T-helper 17 cell (primary cell): ENCODE measurements at regions not wholly inside any gene's neighbourhood (a gene's known extent, or its start where the extent isn't known, plus 50 kb on each side); places are given as distances from the start of the nearest gene placed in this dataset.
"Not testable (repeated sequence)": the region's sequence is repeated elsewhere in the genome, so short reads cannot be mapped to it uniquely, and the experiment has no call there.

ENCODE experiments used
- ATAC-seq: fragments of 150-1000 bp; cut with Tn5 transposase; 2 replicates; pipeline ENCODE4 v1.10.0; 2021; ENCODE audit warnings: mild to moderate bottlenecking, moderate library complexity
- DNase-seq, 3 donors: peaks; one replicate each; pipeline versions ENCODE4 v3.0.0 to v3.0.0-alpha.2; 2020 to 2021
- H3K9me3 ChIP-seq: one replicate; pipeline ENCODE4 v1.7.0; 2013; ENCODE audit warnings: low read length, mild to moderate bottlenecking; ENCODE audit not compliant: control insufficient read depth, poor library complexity, severe bottlenecking
- H3K27ac Mint-ChIP-seq: one replicate; pipeline ENCODE4 v1.8.0; 2022; ENCODE audit warnings: mild to moderate bottlenecking, moderate library complexity, mixed read lengths
- H3K27me3 Mint-ChIP-seq: one replicate; pipeline ENCODE4 v1.8.0; 2022; ENCODE audit warnings: mixed read lengths
- H3K36me3 Mint-ChIP-seq: one replicate; pipeline ENCODE4 v1.8.0; 2022; ENCODE audit warnings: low read depth, mixed read lengths
- H3K4me1 Mint-ChIP-seq: one replicate; pipeline ENCODE4 v1.8.0; 2022; ENCODE audit warnings: mild to moderate bottlenecking, mixed read lengths
- H3K4me3 Mint-ChIP-seq: one replicate; pipeline ENCODE4 v1.8.0; 2022; ENCODE audit warnings: mild to moderate bottlenecking, moderate library complexity, mixed read lengths

- Mint-ChIP-seq H3K27ac (no peak overlapping the region), H3K27me3 (no peaks in the 10 kb centered on the region), H3K36me3 (no peaks in the 10 kb centered on the region), H3K4me3 (no peak overlapping the region), H3K4me1 (no peaks in the 10 kb centered on the region)
- ATAC-seq (no peak), DNase-seq (no peak)
- H3K9me3 ChIP-seq = no peaks in the 10 kb centered on the region
These were observed 749.2 kb downstream of the ADCYAP1 start for GRCh38 chr18:1653873-1654272.

DNA sequence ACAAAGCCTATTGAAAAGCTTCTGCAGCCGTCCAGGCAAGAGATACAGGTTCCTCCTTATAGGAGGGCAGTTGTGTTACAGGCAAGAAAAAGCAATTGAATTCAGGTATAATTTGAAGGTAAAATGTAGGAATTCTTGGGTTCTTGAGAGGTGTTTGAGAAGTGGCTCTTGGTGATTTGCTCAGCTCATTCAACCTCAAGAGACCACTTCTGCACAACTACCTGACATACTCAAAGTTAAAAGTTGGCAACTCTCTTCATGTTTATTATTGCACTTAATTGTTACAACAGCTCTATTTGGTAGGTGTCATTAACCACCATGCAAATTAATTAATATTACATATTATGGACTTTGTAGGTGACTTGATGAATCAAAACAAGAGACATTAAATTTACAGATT, 753.2 kb downstream of the ADCYAP1 start:
- H3K36me3 Mint-ChIP-seq = no peaks in the 10 kb centered on the region
- H3K27ac Mint-ChIP-seq = no peak overlapping the region
- no peaks in the 10 kb centered on the region for H3K4me1 Mint-ChIP-seq
- H3K9me3 ChIP-seq = no peaks in the 10 kb centered on the region
- DNase-seq (no peak), ATAC-seq (no peak)
- no peak overlapping the region for H3K4me3 Mint-ChIP-seq
- no peaks in the 10 kb centered on the region for H3K27me3 Mint-ChIP-seq

DNA sequence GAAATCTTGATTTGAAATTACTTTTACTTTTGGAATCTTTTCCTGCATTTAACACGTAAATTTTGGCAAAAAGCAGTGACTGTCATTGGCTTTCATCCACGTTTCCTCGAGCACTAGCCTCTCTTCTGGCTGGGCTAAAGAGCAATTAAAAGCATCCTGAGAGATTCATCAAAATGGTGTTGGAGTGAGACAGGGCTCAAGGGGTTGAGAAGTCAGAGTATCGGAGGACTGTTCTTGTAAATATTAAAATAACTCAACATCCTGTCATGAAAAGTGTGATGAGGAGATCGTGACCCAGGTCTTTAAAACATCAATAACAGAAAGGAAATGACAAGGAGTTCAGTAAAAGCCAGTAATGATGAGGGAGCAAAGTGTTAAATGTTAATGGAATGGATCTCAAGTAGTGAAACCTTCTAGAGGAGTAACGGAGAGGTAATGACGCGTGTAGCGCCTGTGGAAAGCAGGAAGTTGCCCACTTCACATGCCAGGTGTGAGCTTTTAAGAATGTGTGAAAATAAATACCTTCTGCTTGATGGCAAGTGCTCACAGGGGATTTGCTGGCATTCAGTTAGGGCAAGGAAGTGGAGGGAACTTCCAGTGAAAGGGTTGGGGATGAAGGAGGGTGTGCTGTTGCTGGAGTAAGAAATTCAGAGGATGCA, 754.4 kb downstream of the ADCYAP1 start:
- Mint-ChIP-seq H3K36me3 (no peaks in the 10 kb centered on the region), H3K4me3 (no peak overlapping the region), H3K4me1 (no peaks in the 10 kb centered on the region), H3K27ac (no peak overlapping the region), H3K27me3 (no peaks in the 10 kb centered on the region)
- no peak for DNase-seq
- ATAC-seq = no peak
- no peaks in the 10 kb centered on the region for H3K9me3 ChIP-seq

GRCh38 chr18:1663879-1664705, 759.4 kb downstream of the ADCYAP1 start:
- H3K36me3 Mint-ChIP-seq = no peaks in the 10 kb centered on the region

GRCh38 chr18:1665079-1665478, 760.4 kb downstream of the ADCYAP1 start:
- no peaks in the 10 kb centered on the region for H3K4me1 Mint-ChIP-seq
- DNase-seq (no peak), ATAC-seq (no peak)
- no peaks in the 10 kb centered on the region for H3K27me3 Mint-ChIP-seq
- no peak overlapping the region for H3K27ac Mint-ChIP-seq
- H3K9me3 ChIP-seq = no peaks in the 10 kb centered on the region
- no peak overlapping the region for H3K4me3 Mint-ChIP-seq
- H3K36me3 Mint-ChIP-seq = no peaks in the 10 kb centered on the region

More at GRCh38 chr18:1663879-1664705, 759.4 kb downstream of the ADCYAP1 start:
- Mint-ChIP-seq H3K27ac (no peak overlapping the region), H3K27me3 (no peaks in the 10 kb centered on the region), H3K4me1 (no peaks in the 10 kb centered on the region), H3K4me3 (no peak overlapping the region)
- H3K9me3 ChIP-seq = no peaks in the 10 kb centered on the region
- DNase-seq (no peak), ATAC-seq (no peak)

- peaks cover 3% of the 10 kb centered on the region for H3K9me3 ChIP-seq
- H3K27ac Mint-ChIP-seq = no peak overlapping the region
- H3K4me1 Mint-ChIP-seq = no peaks in the 10 kb centered on the region
- DNase-seq = no peak
- no peaks in the 10 kb centered on the region for H3K27me3 Mint-ChIP-seq
- no peak for ATAC-seq
- H3K36me3 Mint-ChIP-seq = no peaks in the 10 kb centered on the region
- no peak overlapping the region for H3K4me3 Mint-ChIP-seq
These were observed 763.6 kb downstream of the ADCYAP1 start for GRCh38 chr18:1668279-1668678.

- H3K27me3 Mint-ChIP-seq, H3K9me3 ChIP-seq, DNase-seq, H3K4me3 Mint-ChIP-seq, H3K36me3 Mint-ChIP-seq, H3K27ac Mint-ChIP-seq, H3K4me1 Mint-ChIP-seq, ATAC-seq: not testable (repeated sequence)
These were observed 767.0 kb downstream of the ADCYAP1 start for GRCh38 chr18:1671710-1672109.

DNA sequence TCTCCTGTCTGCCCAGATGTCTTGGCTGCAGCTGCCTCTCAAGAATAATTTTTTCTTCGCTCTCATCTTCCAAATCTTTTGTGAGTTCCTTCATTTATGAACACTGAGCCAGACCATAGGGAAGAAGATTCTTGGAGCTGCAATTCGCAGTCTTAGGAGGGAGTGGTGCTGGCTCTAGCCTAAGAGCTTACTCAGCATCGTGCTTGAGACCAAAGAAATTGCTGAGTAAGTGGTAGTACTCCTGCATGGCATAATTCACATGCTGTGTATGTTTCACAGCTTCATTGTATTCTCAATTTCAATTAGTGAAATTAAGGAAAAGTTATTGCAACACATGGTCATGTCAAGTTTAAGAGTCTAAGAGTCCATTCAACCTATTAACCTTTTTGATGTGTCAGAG, 771.7 kb downstream of the ADCYAP1 start:
- DNase-seq = no peak
- no peaks in the 10 kb centered on the region for H3K4me1 Mint-ChIP-seq
- no peak overlapping the region for H3K4me3 Mint-ChIP-seq
- H3K27me3 Mint-ChIP-seq = no peaks in the 10 kb centered on the region
- no peaks in the 10 kb centered on the region for H3K36me3 Mint-ChIP-seq
- no peaks in the 10 kb centered on the region for H3K9me3 ChIP-seq
- H3K27ac Mint-ChIP-seq = no peak overlapping the region
- ATAC-seq = no peak

DNA sequence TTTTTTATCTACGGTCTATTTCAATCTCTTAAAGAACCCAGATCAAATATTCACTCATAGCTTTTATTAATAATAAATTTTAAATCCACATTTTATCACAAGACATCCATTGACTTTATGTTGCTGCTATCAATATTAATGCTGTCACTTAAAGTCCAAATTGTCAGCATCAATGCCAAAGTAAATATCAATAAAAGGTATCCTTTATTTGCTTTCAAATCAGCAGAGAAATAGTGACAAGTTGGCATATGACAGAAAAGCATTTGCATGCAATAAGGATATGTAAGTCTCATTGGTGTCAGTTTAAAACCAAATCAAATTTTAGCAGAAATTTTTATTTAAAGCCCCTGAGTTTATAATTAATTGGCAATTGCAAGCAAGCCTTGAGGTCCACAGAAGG, 775.4 kb downstream of the ADCYAP1 start:
- no peaks in the 10 kb centered on the region for H3K27me3 Mint-ChIP-seq
- H3K36me3 Mint-ChIP-seq = no peaks in the 10 kb centered on the region
- H3K4me1 Mint-ChIP-seq = no peaks in the 10 kb centered on the region
- H3K9me3 ChIP-seq = no peaks in the 10 kb centered on the region
- ATAC-seq = no peak
- DNase-seq = no peak
- no peak overlapping the region for H3K27ac Mint-ChIP-seq
- no peak overlapping the region for H3K4me3 Mint-ChIP-seq

- DNase-seq (no peak), ATAC-seq (no peak)
- no peaks in the 10 kb centered on the region for H3K9me3 ChIP-seq
- Mint-ChIP-seq H3K36me3 (no peaks in the 10 kb centered on the region), H3K27ac (no peak overlapping the region), H3K27me3 (no peaks in the 10 kb centered on the region), H3K4me3 (no peak overlapping the region), H3K4me1 (no peaks in the 10 kb centered on the region)
These were observed 787.2 kb downstream of the ADCYAP1 start for GRCh38 chr18:1691863-1692262.

- ATAC-seq (no peak), DNase-seq (no peak)
- H3K9me3 ChIP-seq = no peaks in the 10 kb centered on the region
- Mint-ChIP-seq H3K27ac (no peak overlapping the region), H3K36me3 (no peaks in the 10 kb centered on the region), H3K4me1 (no peaks in the 10 kb centered on the region), H3K4me3 (no peak overlapping the region), H3K27me3 (no peaks in the 10 kb centered on the region)
These were observed 803.3 kb downstream of the ADCYAP1 start for GRCh38 chr18:1708006-1708405.

DNA sequence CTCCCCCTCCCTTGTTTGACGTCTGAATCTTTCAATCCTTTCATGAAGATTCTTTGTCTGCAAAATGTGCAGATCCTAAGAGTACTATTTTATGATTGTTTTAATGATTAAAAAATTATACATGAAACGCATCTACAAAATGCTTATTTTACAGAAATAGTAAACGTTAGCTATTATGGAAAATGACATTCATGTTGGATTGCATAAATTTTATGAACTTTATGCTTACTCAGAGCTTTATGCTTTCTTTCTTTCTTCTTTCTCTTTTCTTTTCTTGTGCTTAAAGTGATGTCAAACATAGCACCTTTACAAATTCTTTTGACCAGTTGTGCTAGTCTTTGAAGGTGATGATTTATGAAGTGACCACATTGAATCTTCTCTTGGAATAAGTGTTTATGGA, 805.4 kb downstream of the ADCYAP1 start:
- ATAC-seq (no peak), DNase-seq (no peak)
- no peaks in the 10 kb centered on the region for H3K36me3 Mint-ChIP-seq
- H3K27me3 Mint-ChIP-seq = no peaks in the 10 kb centered on the region
- H3K27ac Mint-ChIP-seq = no peak overlapping the region
- H3K9me3 ChIP-seq = no peaks in the 10 kb centered on the region
- H3K4me1 Mint-ChIP-seq = no peaks in the 10 kb centered on the region
- no peak overlapping the region for H3K4me3 Mint-ChIP-seq

GRCh38 chr18:1732143-1732542, 827.5 kb downstream of the ADCYAP1 start:
- DNase-seq = no peak
- H3K27ac Mint-ChIP-seq = no peak overlapping the region
- H3K27me3 Mint-ChIP-seq = no peaks in the 10 kb centered on the region
- no peak for ATAC-seq
- no peak overlapping the region for H3K4me3 Mint-ChIP-seq
- H3K36me3 Mint-ChIP-seq = no peaks in the 10 kb centered on the region
- no peaks in the 10 kb centered on the region for H3K9me3 ChIP-seq
- H3K4me1 Mint-ChIP-seq = no peaks in the 10 kb centered on the region

- DNase-seq = no peak
- no peak overlapping the region for H3K4me3 Mint-ChIP-seq
- H3K27me3 Mint-ChIP-seq = no peaks in the 10 kb centered on the region
- ATAC-seq = no peak
- H3K27ac Mint-ChIP-seq = no peak overlapping the region
- H3K36me3 Mint-ChIP-seq = no peaks in the 10 kb centered on the region
- no peaks in the 10 kb centered on the region for H3K9me3 ChIP-seq
- no peaks in the 10 kb centered on the region for H3K4me1 Mint-ChIP-seq
These were observed 825.2 kb downstream of the METTL4 start for GRCh38 chr18:1746131-1746530.
